B cell (primary cell): ENCODE measurements at regions not wholly inside any gene's neighbourhood (a gene's known extent, or its start where the extent isn't known, plus 50 kb on each side); places are given as distances from the start of the nearest gene placed in this dataset.

Source experiments
- EZH2 ChIP-seq: IDR thresholded peaks from 2 replicates; pipeline ENCODE4 v1.6.1; 2012; ENCODE audit warnings: borderline replicate concordance, low read depth, mild to moderate bottlenecking, moderate library complexity, low read length; ENCODE audit not compliant: insufficient read depth, poor library complexity, severe bottlenecking
- TF ChIP-seq, protein P1 (sequence below): fragments of 200-600 bp; IDR thresholded peaks from one replicate; pipeline ENCODE4 v1.8.0; 2022; ENCODE audit warnings: antibody characterized with exemption, mild to moderate bottlenecking

DNA sequence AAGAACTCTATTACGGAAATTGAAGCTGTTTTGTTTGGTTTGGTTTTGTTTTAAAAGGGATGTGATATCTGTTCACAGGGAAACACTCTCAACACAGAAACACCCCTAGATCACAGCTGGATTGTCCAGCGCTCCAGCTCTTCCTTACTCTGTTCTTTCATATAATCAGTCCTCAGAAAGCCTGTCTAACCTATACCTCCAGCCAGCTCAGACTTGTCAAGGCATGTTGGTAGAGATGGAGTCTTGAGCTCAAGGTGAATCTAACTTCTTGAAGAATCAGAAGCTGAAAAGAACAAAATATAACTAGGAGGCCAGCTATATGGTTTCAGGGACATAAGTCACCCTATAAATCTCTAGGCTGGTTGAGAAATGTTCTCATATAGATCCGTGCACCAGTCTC lies 110.2 kb upstream of the EPHA3 start:
- TF ChIP-seq EZH2, result no peak
- TF ChIP-seq, protein P1, sequence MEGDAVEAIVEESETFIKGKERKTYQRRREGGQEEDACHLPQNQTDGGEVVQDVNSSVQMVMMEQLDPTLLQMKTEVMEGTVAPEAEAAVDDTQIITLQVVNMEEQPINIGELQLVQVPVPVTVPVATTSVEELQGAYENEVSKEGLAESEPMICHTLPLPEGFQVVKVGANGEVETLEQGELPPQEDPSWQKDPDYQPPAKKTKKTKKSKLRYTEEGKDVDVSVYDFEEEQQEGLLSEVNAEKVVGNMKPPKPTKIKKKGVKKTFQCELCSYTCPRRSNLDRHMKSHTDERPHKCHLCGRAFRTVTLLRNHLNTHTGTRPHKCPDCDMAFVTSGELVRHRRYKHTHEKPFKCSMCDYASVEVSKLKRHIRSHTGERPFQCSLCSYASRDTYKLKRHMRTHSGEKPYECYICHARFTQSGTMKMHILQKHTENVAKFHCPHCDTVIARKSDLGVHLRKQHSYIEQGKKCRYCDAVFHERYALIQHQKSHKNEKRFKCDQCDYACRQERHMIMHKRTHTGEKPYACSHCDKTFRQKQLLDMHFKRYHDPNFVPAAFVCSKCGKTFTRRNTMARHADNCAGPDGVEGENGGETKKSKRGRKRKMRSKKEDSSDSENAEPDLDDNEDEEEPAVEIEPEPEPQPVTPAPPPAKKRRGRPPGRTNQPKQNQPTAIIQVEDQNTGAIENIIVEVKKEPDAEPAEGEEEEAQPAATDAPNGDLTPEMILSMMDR, result no peak
